Mesothelial cell of epicardium (in vitro differentiated cells): ENCODE measurements at regions not wholly inside any gene's neighbourhood (a gene's known extent, or its start where the extent isn't known, plus 50 kb on each side); places are given as distances from the start of the nearest gene placed in this dataset.

Source experiments
- DNase-seq, 2 experiments: peaks; one replicate each; pipeline ENCODE4 v3.0.0; 2021; ENCODE audit warnings: low spot score in 2 of 2; ENCODE audit not compliant: unreplicated experiment in 2 of 2
- H3K27ac Mint-ChIP-seq: 2 replicates; pipeline ENCODE4 v1.8.0; 2021; ENCODE audit warnings: mixed read lengths
- H3K27me3 Mint-ChIP-seq: 2 replicates; pipeline ENCODE4 v1.8.0; 2021; ENCODE audit warnings: low read depth, mixed read lengths
- H3K36me3 Mint-ChIP-seq: 2 replicates; pipeline ENCODE4 v1.8.0; 2021; ENCODE audit warnings: mixed read lengths
- H3K4me1 Mint-ChIP-seq: 2 replicates; pipeline ENCODE4 v1.8.0; 2021; ENCODE audit warnings: mixed read lengths
- H3K4me3 Mint-ChIP-seq: 2 replicates; pipeline ENCODE4 v1.8.0; 2021; ENCODE audit warnings: mild to moderate bottlenecking, moderate library complexity, mixed read lengths
- H3K9me3 Mint-ChIP-seq: 2 replicates; pipeline ENCODE4 v1.8.0; 2021; ENCODE audit warnings: mixed read lengths
- TF ChIP-seq, protein P1 (sequence below): fragments of 200-600 bp; sonication (generic); IDR thresholded peaks from one replicate; pipeline ENCODE4 v1.5.0; 2021; ENCODE audit warnings: antibody characterized with exemption; ENCODE audit not compliant: unreplicated experiment

- TF ChIP-seq, protein P1, sequence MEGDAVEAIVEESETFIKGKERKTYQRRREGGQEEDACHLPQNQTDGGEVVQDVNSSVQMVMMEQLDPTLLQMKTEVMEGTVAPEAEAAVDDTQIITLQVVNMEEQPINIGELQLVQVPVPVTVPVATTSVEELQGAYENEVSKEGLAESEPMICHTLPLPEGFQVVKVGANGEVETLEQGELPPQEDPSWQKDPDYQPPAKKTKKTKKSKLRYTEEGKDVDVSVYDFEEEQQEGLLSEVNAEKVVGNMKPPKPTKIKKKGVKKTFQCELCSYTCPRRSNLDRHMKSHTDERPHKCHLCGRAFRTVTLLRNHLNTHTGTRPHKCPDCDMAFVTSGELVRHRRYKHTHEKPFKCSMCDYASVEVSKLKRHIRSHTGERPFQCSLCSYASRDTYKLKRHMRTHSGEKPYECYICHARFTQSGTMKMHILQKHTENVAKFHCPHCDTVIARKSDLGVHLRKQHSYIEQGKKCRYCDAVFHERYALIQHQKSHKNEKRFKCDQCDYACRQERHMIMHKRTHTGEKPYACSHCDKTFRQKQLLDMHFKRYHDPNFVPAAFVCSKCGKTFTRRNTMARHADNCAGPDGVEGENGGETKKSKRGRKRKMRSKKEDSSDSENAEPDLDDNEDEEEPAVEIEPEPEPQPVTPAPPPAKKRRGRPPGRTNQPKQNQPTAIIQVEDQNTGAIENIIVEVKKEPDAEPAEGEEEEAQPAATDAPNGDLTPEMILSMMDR, result no peak
- no peak for DNase-seq
- no peak overlapping the region for H3K4me3 Mint-ChIP-seq
Observed at GRCh38 chr22:47818496-47818895, 1056.0 kb downstream of the TBC1D22A start.

GRCh38 chr22:47817380-47817779 is 1054.9 kb downstream of the TBC1D22A start:
- no peak overlapping the region for H3K27ac Mint-ChIP-seq
- TF ChIP-seq, protein P1, result no peak
- DNase-seq, result no peak
- no peaks in the 10 kb centered on the region for H3K36me3 Mint-ChIP-seq
- no peaks in the 10 kb centered on the region for H3K27me3 Mint-ChIP-seq
- H3K4me3 Mint-ChIP-seq, result no peak overlapping the region
- no peaks in the 10 kb centered on the region for H3K4me1 Mint-ChIP-seq
- H3K9me3 Mint-ChIP-seq, result peaks cover 36% of the 10 kb centered on the region

More at GRCh38 chr22:47818496-47818895, 1056.0 kb downstream of the TBC1D22A start:
- peaks cover 42% of the 10 kb centered on the region for H3K9me3 Mint-ChIP-seq
- H3K4me1 Mint-ChIP-seq, result no peaks in the 10 kb centered on the region
- no peaks in the 10 kb centered on the region for H3K36me3 Mint-ChIP-seq
- no peak overlapping the region for H3K27ac Mint-ChIP-seq
- H3K27me3 Mint-ChIP-seq, result no peaks in the 10 kb centered on the region

GRCh38 chr22:47816863-47817210 is 1054.4 kb downstream of the TBC1D22A start:
- DNase-seq, result no peak
- peaks cover 33% of the 10 kb centered on the region for H3K9me3 Mint-ChIP-seq
- no peaks in the 10 kb centered on the region for H3K36me3 Mint-ChIP-seq
- H3K27ac Mint-ChIP-seq, result no peak overlapping the region
- H3K4me3 Mint-ChIP-seq, result no peak overlapping the region
- H3K4me1 Mint-ChIP-seq, result no peaks in the 10 kb centered on the region
- H3K27me3 Mint-ChIP-seq, result no peaks in the 10 kb centered on the region
- TF ChIP-seq, protein P1, result no peak

DNA sequence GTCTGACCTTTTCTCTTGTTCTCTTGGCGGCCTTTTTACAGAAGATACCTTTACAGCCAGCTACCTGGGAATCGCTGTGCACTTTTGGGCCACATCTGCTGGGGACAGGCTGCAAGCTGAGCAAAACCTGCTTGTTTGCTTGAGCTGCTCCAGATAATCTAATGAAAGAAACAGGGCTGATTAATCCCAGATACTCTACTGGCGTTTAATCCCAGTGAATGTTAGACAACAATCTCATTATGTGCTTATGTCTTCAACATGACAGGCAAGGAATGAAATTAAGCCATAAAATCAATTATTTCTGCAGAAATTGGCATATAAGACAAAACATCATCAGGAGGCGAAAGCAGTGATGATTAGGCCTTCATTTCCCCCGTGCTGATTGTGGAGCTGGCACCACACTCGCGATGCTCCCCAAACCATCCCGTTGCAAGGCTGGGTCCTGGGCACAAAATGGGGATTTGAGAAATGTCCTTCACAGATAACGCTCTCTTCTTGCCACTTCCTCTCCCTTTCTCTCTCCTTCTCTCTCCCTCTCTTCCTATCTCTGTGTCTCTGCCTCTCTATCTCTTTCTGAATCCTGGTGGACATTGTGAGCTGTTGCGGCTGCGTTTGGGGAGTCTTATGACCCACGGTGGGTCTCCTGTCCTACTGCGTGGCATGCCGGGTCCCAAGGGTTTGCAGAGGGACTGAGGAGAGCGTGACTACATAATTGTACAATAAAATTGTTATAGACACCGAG is 1053.8 kb downstream of the TBC1D22A start:
- Mint-ChIP-seq H3K36me3 (no peaks in the 10 kb centered on the region), H3K27ac (no peak overlapping the region), H3K4me1 (no peaks in the 10 kb centered on the region), H3K4me3 (no peak overlapping the region), H3K9me3 (peaks cover 32% of the 10 kb centered on the region), H3K27me3 (no peaks in the 10 kb centered on the region)
- DNase-seq, result no peak
- TF ChIP-seq, protein P1, result no peak

GRCh38 chr22:47814474-47814873 is 1052.0 kb downstream of the TBC1D22A start:
- Mint-ChIP-seq H3K36me3 (no peaks in the 10 kb centered on the region), H3K27ac (no peak overlapping the region), H3K4me1 (no peaks in the 10 kb centered on the region), H3K9me3 (peaks cover 27% of the 10 kb centered on the region), H3K4me3 (no peak overlapping the region), H3K27me3 (no peaks in the 10 kb centered on the region)
- DNase-seq, result no peak
- TF ChIP-seq, protein P1, result no peak
